Esophagus (tissue), 2 donors: ENCODE measurements at regions not wholly inside any gene's neighbourhood (a gene's known extent, or its start where the extent isn't known, plus 50 kb on each side); places are given as distances from the start of the nearest gene placed in this dataset.

Experiments used
- H3K27ac ChIP-seq, 2 donors: one replicate each; pipeline ENCODE4 v1.5.1; 2013; ENCODE audit warnings: low read depth in 2 of 2, mild to moderate bottlenecking in 2 of 2, inconsistent platforms in 1 of 2, low read length in 1 of 2, moderate library complexity in 1 of 2
- H3K27me3 ChIP-seq, 2 donors: one replicate each; pipeline ENCODE4 v1.6.1; 2013; ENCODE audit warnings: low read length in 2 of 2, control low read depth in 1 of 2, mild to moderate bottlenecking in 1 of 2; ENCODE audit not compliant: insufficient read depth in 2 of 2, control insufficient read depth in 1 of 2
- H3K36me3 ChIP-seq, 2 donors: one replicate each; pipeline ENCODE4 v1.6.1; 2013; ENCODE audit warnings: low read length in 1 of 2; ENCODE audit not compliant: control insufficient read depth in 2 of 2, insufficient read depth in 2 of 2
- H3K4me1 ChIP-seq, 2 donors: one replicate each; pipeline ENCODE4 v1.6.1; 2013; ENCODE audit warnings: low read length in 1 of 2; ENCODE audit not compliant: control insufficient read depth in 2 of 2, insufficient read depth in 2 of 2
- H3K4me3 ChIP-seq, 2 donors: one replicate each; pipeline ENCODE4 v1.5.1; 2013; ENCODE audit warnings: low read length in 2 of 2, mild to moderate bottlenecking in 2 of 2, low read depth in 1 of 2, moderate library complexity in 1 of 2
- H3K9me3 ChIP-seq, 2 donors: one replicate each; pipeline ENCODE4 v1.6.1; 2013; ENCODE audit warnings: mild to moderate bottlenecking in 2 of 2, low read depth in 1 of 2, low read length in 1 of 2, moderate library complexity in 1 of 2; ENCODE audit not compliant: control insufficient read depth in 2 of 2, insufficient read depth in 1 of 2
- WGBS, 2 donors: extraction: QIAGEN DNeasy Blood & Tissue Kit; methylation state at CpG; one replicate each; pipeline ENCODE4 v1.1.7; 2013; 5-methylcytosine and 5-hydroxymethylcytosine counted together
- donor health status: healthy with polysubstance abuse.
- donor health status: Bipolar disorder and iron deficiency.

DNA sequence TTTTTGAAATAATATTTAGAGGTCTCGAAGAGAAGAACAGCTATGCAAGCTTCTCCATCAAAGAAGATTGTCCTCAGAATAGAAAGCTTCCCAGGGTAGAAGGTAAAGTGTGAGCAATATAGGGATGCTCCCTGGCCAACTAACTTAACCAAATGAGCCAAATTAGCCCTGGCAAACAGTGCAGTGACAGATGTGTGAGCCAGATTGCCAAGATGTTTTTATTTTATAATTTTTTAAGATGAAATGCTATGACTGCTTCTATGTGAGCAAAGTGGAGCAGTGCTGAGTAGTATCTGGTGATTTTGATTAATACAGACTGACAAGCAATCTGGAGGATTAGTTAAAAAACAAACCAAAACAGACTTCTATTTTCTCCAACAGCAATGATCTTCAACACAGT is 202.1 kb downstream of the NOVA1 start:
- 29 to 50% methylated on average over 1 of the region's 1 CpG for WGBS, 2 donors
- H3K27me3 ChIP-seq: no peaks in the 10 kb centered on the region
- no peaks in the 10 kb centered on the region for H3K9me3 ChIP-seq
- H3K4me3 ChIP-seq: no peak overlapping the region
- H3K4me1 ChIP-seq: no peaks in the 10 kb centered on the region
- no peak overlapping the region for H3K27ac ChIP-seq
- H3K36me3 ChIP-seq: no peaks in the 10 kb centered on the region

DNA sequence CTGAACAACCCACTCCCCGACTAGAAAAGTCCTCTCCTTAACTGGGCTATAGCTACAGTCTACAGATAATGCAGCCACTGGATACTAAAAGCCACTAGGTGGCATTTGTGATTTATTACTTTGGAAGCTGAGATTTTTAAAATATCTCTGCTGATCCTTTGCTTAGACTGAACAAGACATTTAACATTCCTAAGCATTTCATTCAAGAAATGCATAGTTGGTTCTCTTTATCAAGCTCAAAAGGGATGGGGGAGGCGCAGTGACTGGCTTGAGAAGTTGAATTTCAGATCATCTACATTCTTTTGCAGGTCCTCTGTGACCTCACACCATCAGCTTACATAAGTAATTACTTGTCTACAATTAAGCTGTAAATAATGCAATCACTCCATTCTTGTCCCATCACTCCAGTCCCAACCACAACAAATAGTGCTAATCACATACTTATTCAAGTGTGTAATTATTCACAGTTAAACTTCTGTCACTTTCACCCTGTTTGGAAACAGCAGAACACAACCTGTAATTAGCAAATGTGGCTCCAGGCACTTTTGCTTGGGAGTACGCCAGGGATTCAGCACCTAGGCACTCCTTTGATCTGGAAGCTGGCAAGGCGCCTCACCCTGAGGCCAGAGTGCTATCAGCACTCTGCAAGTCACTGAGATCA is 203.6 kb downstream of the NOVA1 start:
- no peaks in the 10 kb centered on the region for H3K27me3 ChIP-seq
- no peak overlapping the region for H3K27ac ChIP-seq
- no peaks in the 10 kb centered on the region for H3K36me3 ChIP-seq
- no peak overlapping the region for H3K4me3 ChIP-seq
- H3K9me3 ChIP-seq: no peaks in the 10 kb centered on the region
- H3K4me1 ChIP-seq: peaks cover 0 to 2% of the 10 kb centered on the region in 2 donors
- WGBS, 2 donors: 24 to 29% methylated on average over 4 of the region's 4 CpGs

GRCh38 chr14:26392498-26392897 is 205.3 kb downstream of the NOVA1 start:
- peaks cover 0 to 2% of the 10 kb centered on the region in 2 donors for H3K4me1 ChIP-seq
- H3K27me3 ChIP-seq: no peaks in the 10 kb centered on the region
- H3K4me3 ChIP-seq: no peak overlapping the region
- 77 to 81% methylated on average over 7 of the region's 7 CpGs for WGBS, 2 donors
- H3K27ac ChIP-seq: no peak overlapping the region
- H3K9me3 ChIP-seq: no peaks in the 10 kb centered on the region
- H3K36me3 ChIP-seq: no peaks in the 10 kb centered on the region

GRCh38 chr14:26389646-26390508 is 208.0 kb downstream of the NOVA1 start:
- Histone ChIP-seq H3K4me1 (peaks cover 0 to 2% of the 10 kb centered on the region in 2 donors), H3K27ac (peak overlapping the region; percentile 40 to 48), H3K36me3 (no peaks in the 10 kb centered on the region), H3K9me3 (no peaks in the 10 kb centered on the region), H3K27me3 (no peaks in the 10 kb centered on the region), H3K4me3 (no peak overlapping the region)
- WGBS, 2 donors: 44 to 61% methylated on average over 2 of the region's 2 CpGs

- Histone ChIP-seq H3K27ac (no peak overlapping the region), H3K27me3 (no peaks in the 10 kb centered on the region), H3K4me3 (no peak overlapping the region), H3K36me3 (no peaks in the 10 kb centered on the region), H3K4me1 (peaks cover 0 to 2% of the 10 kb centered on the region in 2 donors), H3K9me3 (no peaks in the 10 kb centered on the region)
- 82 to 88% methylated on average over 3 of the region's 3 CpGs for WGBS, 2 donors
These were observed 212.5 kb downstream of the NOVA1 start for GRCh38 chr14:26385310-26385709.

DNA sequence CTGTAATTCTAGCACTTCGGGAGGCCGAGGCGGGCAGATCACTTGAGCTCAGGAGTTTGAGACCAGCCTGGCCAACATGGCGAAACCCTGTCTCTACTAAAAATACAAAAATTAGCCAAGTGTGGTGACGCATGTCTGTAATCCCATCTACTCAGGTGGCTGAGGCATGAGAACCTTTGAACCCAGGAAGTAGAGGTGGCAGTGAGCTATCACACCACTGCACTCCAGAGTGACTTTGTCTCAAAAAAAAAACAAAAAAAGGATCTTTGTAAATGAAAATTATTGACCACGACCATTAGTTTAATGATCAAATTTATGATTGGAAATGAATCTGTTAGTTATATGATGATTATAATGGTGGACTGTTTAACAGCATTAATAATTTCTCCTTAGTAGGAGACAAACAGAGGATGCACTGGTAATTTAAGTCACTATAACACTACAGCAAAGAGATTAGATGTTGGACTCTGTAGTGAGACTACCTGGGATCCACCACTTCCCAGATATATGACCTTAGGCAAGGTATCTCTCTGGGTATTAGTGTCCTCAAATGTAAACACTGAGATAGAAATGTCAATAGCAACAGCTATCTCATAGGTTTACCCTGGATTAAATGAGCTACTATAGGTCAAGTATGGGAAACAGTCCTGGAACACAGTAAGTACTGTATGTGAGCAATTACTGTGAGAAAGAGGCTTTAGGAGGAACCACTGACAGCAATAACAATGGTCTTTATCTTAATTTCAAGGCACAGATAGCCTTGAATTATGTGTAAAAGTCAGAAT is 214.7 kb downstream of the NOVA1 start:
- H3K36me3 ChIP-seq: no peaks in the 10 kb centered on the region
- H3K27ac ChIP-seq: no peak overlapping the region
- no peaks in the 10 kb centered on the region for H3K27me3 ChIP-seq
- no peak overlapping the region for H3K4me3 ChIP-seq
- no peaks in the 10 kb centered on the region for H3K9me3 ChIP-seq
- WGBS, 2 donors: 84 to 89% methylated on average over 6 of the region's 6 CpGs
- no peaks in the 10 kb centered on the region for H3K4me1 ChIP-seq

GRCh38 chr14:26381405-26381804 is 216.4 kb downstream of the NOVA1 start:
- Histone ChIP-seq H3K4me1 (no peaks in the 10 kb centered on the region), H3K4me3 (no peak overlapping the region), H3K9me3 (no peaks in the 10 kb centered on the region), H3K27ac (no peak overlapping the region), H3K27me3 (no peaks in the 10 kb centered on the region), H3K36me3 (no peaks in the 10 kb centered on the region)
- 56 to 76% methylated on average over 2 of the region's 2 CpGs for WGBS, 2 donors

DNA sequence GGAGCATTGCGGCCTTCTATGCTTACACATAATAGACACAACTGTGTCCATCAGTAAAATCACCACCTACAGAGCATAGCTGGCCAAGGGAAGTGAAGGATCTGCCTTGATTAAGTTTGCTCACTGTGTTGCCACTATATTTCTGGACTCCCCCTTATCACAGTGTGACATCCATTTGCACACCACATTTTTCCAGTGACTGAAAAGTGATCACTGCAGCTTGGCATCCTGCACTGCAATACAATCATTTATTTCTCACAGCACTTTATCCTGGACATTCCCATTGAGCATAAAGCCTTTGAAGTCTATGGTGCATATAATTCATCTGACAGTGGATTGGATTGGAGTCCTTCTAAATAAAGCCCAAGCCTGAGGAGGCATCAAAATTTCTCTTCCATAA is 217.2 kb downstream of the NOVA1 start:
- WGBS, 2 donors: 95% methylated on average over 1 of the region's 1 CpG

GRCh38 chr14:26379951-26380350 is 217.9 kb downstream of the NOVA1 start:
- Histone ChIP-seq H3K9me3 (no peaks in the 10 kb centered on the region), H3K27me3 (no peaks in the 10 kb centered on the region), H3K4me3 (no peak overlapping the region), H3K4me1 (no peaks in the 10 kb centered on the region), H3K36me3 (no peaks in the 10 kb centered on the region), H3K27ac (no peak overlapping the region)
- WGBS, 2 donors: 68 to 77% methylated on average over 1 of the region's 1 CpG

More for the DNA sequence above, 217.2 kb downstream of the NOVA1 start:
- H3K27me3 ChIP-seq: no peaks in the 10 kb centered on the region
- no peaks in the 10 kb centered on the region for H3K9me3 ChIP-seq
- no peaks in the 10 kb centered on the region for H3K4me1 ChIP-seq
- H3K36me3 ChIP-seq: no peaks in the 10 kb centered on the region
- H3K27ac ChIP-seq: no peak overlapping the region
- H3K4me3 ChIP-seq: no peak overlapping the region
